GM12878 (cell line): ENCODE measurements at regions not wholly inside any gene's neighbourhood (a gene's known extent, or its start where the extent isn't known, plus 50 kb on each side); places are given as distances from the start of the nearest gene placed in this dataset.

Source experiments
- ATAC-seq: fragments of 200-7000 bp; cut with Tn5 transposase; 3 replicates; pipeline ENCODE4 v1.9.1; 2020; ENCODE audit warnings: mild to moderate bottlenecking, moderate library complexity
- BruUV-seq: library from RNA; stranded (reverse); fragments of 400-500 nt; replicated peaks from 2 replicates; lab custom pipeline; 2021; lab: Mats Ljungman, UMichigan
- CTCF ChIA-PET: fragments of 300-600 bp; sonication (Branson Sonifier 250); formaldehyde crosslinking; extraction: SDS; loops from one replicate; lab custom pipeline; 2021; ENCODE audit warnings: inconsistent platforms; lab: Yijun Ruan, JAX
- POLR2A ChIA-PET: fragments of 350-600 bp; formaldehyde crosslinking; extraction: SDS; loops from one replicate; lab custom pipeline; 2021; ENCODE audit warnings: inconsistent platforms; lab: Charles Lee
- RAD21 ChIA-PET: fragments of 300-600 bp; sonication (Branson Sonifier 250); formaldehyde crosslinking; loops from one replicate; lab custom pipeline; 2023; ENCODE audit warnings: antibody characterized with exemption; ENCODE audit not compliant: unreplicated experiment; lab: Charles Lee
- SMC1A ChIA-PET: fragments of 300-600 bp; sonication (Branson Sonifier 250); formaldehyde crosslinking; loops from one replicate; lab custom pipeline; 2023; ENCODE audit not compliant: unreplicated experiment, uncharacterized antibody; lab: Charles Lee
- DNase-seq: peaks from one replicate; pipeline ENCODE4 v3.0.0-alpha.2; 2011; ENCODE audit warnings: low read depth, low spot score
- FAIRE-seq: peaks from 3 replicates; lab custom pipeline; 2011; peaks lifted over from hg19 to GRCh38; lab: Jason Lieb, UNC
- H2AFZ ChIP-seq: 2 replicates; pipeline ENCODE4 v1.6.0; 2011; ENCODE audit warnings: low read depth, low read length, control low read depth; ENCODE audit not compliant: control insufficient read depth
- H3K27ac ChIP-seq: 2 replicates; pipeline ENCODE4 v1.5.1; 2011; ENCODE audit warnings: control low read depth; ENCODE audit not compliant: control insufficient read depth, insufficient read depth
- H3K27me3 ChIP-seq, 2 experiments: replicated peaks in 1 of 2; 2 replicates each; pipeline versions ENCODE4 v1.6.0 to v1.6.1; 2011; ENCODE audit warnings: low read length in 1 of 2; ENCODE audit not compliant: control insufficient read depth in 2 of 2, insufficient read depth in 2 of 2
- H3K36me3 ChIP-seq, 2 experiments: 2 replicates each; pipeline ENCODE4 v1.5.1; 2011; ENCODE audit warnings: low read length in 1 of 2; ENCODE audit not compliant: control insufficient read depth in 2 of 2, insufficient read depth in 2 of 2
- H3K4me1 ChIP-seq: 2 replicates; pipeline ENCODE4 v1.6.1; 2011; ENCODE audit warnings: mild to moderate bottlenecking, low read length, moderate library complexity, mixed read lengths; ENCODE audit not compliant: control insufficient read depth, insufficient read depth
- H3K4me2 ChIP-seq: 2 replicates; pipeline ENCODE4 v1.6.0; 2011; ENCODE audit warnings: control low read depth; ENCODE audit not compliant: control insufficient read depth, insufficient read depth
- H3K4me3 ChIP-seq: fragments of 200-600 bp; sonication (generic); 2 replicates; pipeline ENCODE4 v1.5.1; 2016
- H3K79me2 ChIP-seq: 2 replicates; pipeline ENCODE4 v1.6.0; 2011; ENCODE audit warnings: low read length; ENCODE audit not compliant: control insufficient read depth, insufficient read depth
- H3K9ac ChIP-seq: 2 replicates; pipeline ENCODE4 v1.8.0; 2011; ENCODE audit warnings: low read length, control low read depth, mixed read lengths; ENCODE audit not compliant: control insufficient read depth, insufficient read depth
- H3K9me3 ChIP-seq: replicated peaks from 3 replicates; pipeline ENCODE4 v1.5.1; 2011; ENCODE audit warnings: mild to moderate bottlenecking, low read length; ENCODE audit not compliant: control insufficient read depth, insufficient read depth
- H4K20me1 ChIP-seq: 2 replicates; pipeline ENCODE4 v1.6.0; 2011; ENCODE audit not compliant: control insufficient read depth, insufficient read depth
- CBX5 ChIP-seq: sonication (generic); IDR thresholded peaks from 2 replicates; pipeline ENCODE4 v1.6.1; 2016; ENCODE audit warnings: low read depth, moderate library complexity, mild to moderate bottlenecking, inconsistent platforms
- MLLT1 ChIP-seq: fragments of 450-650 bp; IDR thresholded peaks from 2 replicates; pipeline ENCODE4 v1.6.1; 2016; ENCODE audit warnings: mild to moderate bottlenecking
- SKIL ChIP-seq: fragments of 450-650 bp; IDR thresholded peaks from 2 replicates; pipeline ENCODE4 v1.6.1; 2017; ENCODE audit warnings: mild to moderate bottlenecking, low read depth, inconsistent platforms; ENCODE audit not compliant: poor library complexity, severe bottlenecking
- ZNF217 ChIP-seq: fragments of 450-650 bp; IDR thresholded peaks from 2 replicates; pipeline ENCODE4 v1.6.1; 2017; ENCODE audit warnings: antibody characterized with exemption, mild to moderate bottlenecking
- ZNF622 ChIP-seq: fragments of 450-650 bp; IDR thresholded peaks from 2 replicates; pipeline ENCODE4 v1.6.1; 2017; ENCODE audit warnings: mild to moderate bottlenecking, inconsistent platforms
- WGBS: methylation state at CpG from one replicate; pipeline ENCODE4 v1.1.6; 2016; ENCODE audit warnings: low lambda C conversion rate; ENCODE audit not compliant: insufficient replicate concordance, insufficient coverage; ENCODE audit errors: missing lambda C conversion rate; 5-methylcytosine and 5-hydroxymethylcytosine counted together
- in situ Hi-C: fragments of 300-500 bp; cut with MboI; formaldehyde crosslinking; loops from 9 replicates; pipeline ENCODE4 v1.14.3; 2018; ENCODE audit warnings: mixed read lengths
- intact Hi-C: fragments of 100-400 bp; cut with micrococcal nuclease; formaldehyde crosslinking; loops from one replicate; pipeline ENCODE4 v1.14.2; 2022; ENCODE audit not compliant: unreplicated experiment

- ChIA-PET POLR2A (no interaction called here), RAD21 (no interaction called here), CTCF (no interaction called here), SMC1A (no interaction called here)
- no peaks in the 10 kb centered on the region for H3K9me3 ChIP-seq
- H3K4me1 ChIP-seq: no peaks in the 10 kb centered on the region
- ATAC-seq: no peak
- no peaks in the 10 kb centered on the region for H4K20me1 ChIP-seq
- no peak overlapping the region for H2AFZ ChIP-seq
- no peak overlapping the region for H3K27ac ChIP-seq
- H3K79me2 ChIP-seq: no peaks in the 10 kb centered on the region
- H3K27me3 ChIP-seq: peaks cover 0 to 1% of the 10 kb centered on the region in 2 experiments; a peak in 1 of 4 replicates
- no peak for TF ChIP-seq MLLT1
- no peak for TF ChIP-seq ZNF622
- no peak for TF ChIP-seq CBX5
- TF ChIP-seq ZNF217: no peak
- TF ChIP-seq SKIL: no peak
- H3K36me3 ChIP-seq: no peaks in the 10 kb centered on the region
- H3K4me2 ChIP-seq: no peak overlapping the region
- DNase-seq: no peak
- WGBS: 0% methylated on average over 2 of the region's 2 CpGs
- no peak overlapping the region for H3K4me3 ChIP-seq
- no TSS peak for BruUV-seq
- in situ Hi-C loops (no loop called here), intact Hi-C loops (no loop called here)
- FAIRE-seq: no peak
- no peak overlapping the region for H3K9ac ChIP-seq
These were observed 50.2 kb upstream of the SDK2 start for GRCh38 chr17:73694491-73694890.
